ENCODE measurements at regions not wholly inside any gene's neighbourhood (a gene's known extent, or its start where the extent isn't known, plus 50 kb on each side); places are given as distances from the start of the nearest gene placed in this dataset.
"Not testable (repeated sequence)": the region's sequence is repeated elsewhere in the genome, so short reads cannot be mapped to it uniquely, and the experiment has no call there.

- ChIA-PET POLR2A (interaction anchor here (1.9 kb wide), 1 partner anchor 14 kb away, joined by 5 read pairs; no protein-coding TSS in a partner anchor), CTCF (interaction anchor here (0.8 kb wide), 1 partner anchor 16 kb away, joined by 3 read pairs; no protein-coding TSS in a partner anchor)
- TF ChIP-seq CTCF (IDR thresholded peaks at IDR 0.05; ENCODE audit: unreplicated experiment), result no peak
- intact Hi-C loops (cut with micrococcal nuclease), result no loop called here
- no peak overlapping the region for H3K27ac Mint-ChIP-seq (ENCODE audit: low read depth, unreplicated experiment)
- H3K4me3 Mint-ChIP-seq (ENCODE audit: unreplicated experiment), result no peak overlapping the region
- H3K27me3 Mint-ChIP-seq (ENCODE audit: insufficient read depth, unreplicated experiment), result no peaks in the 10 kb centered on the region
- DNase-seq (ENCODE audit: unreplicated experiment), result no peak
- H3K9me3 Mint-ChIP-seq (ENCODE audit: unreplicated experiment), result peaks cover 37% of the 10 kb centered on the region
- no peaks in the 10 kb centered on the region for H3K36me3 Mint-ChIP-seq (ENCODE audit: insufficient read depth, unreplicated experiment)
- no TSS peak for BruUV-seq (replicated peaks)
- no peaks in the 10 kb centered on the region for H3K4me1 Mint-ChIP-seq (ENCODE audit: insufficient read depth, unreplicated experiment)
Observed at GRCh38 chr2:122713800-122714199, 958.3 kb downstream of the TSN start.

- H3K27me3 Mint-ChIP-seq (ENCODE audit: insufficient read depth, unreplicated experiment); H3K9me3 Mint-ChIP-seq (ENCODE audit: unreplicated experiment); DNase-seq (ENCODE audit: unreplicated experiment); POLR2A ChIA-PET; H3K4me1 Mint-ChIP-seq (ENCODE audit: insufficient read depth, unreplicated experiment); CTCF ChIA-PET; H3K36me3 Mint-ChIP-seq (ENCODE audit: insufficient read depth, unreplicated experiment); H3K27ac Mint-ChIP-seq (ENCODE audit: low read depth, unreplicated experiment); H3K4me3 Mint-ChIP-seq (ENCODE audit: unreplicated experiment); BruUV-seq (replicated peaks); intact Hi-C loops (cut with micrococcal nuclease): not testable (repeated sequence)
Observed at GRCh38 chr2:122720822-122721221, 965.4 kb downstream of the TSN start.

- intact Hi-C loops (cut with micrococcal nuclease), result no loop called here
- CTCF ChIA-PET, result interaction anchor here (1.1 kb wide), 1 partner anchor 15 kb away, joined by 3 read pairs; no protein-coding TSS in a partner anchor
- TF ChIP-seq CTCF (IDR thresholded peaks at IDR 0.05; ENCODE audit: unreplicated experiment), result no peak
- Mint-ChIP-seq H3K27me3 (ENCODE audit: insufficient read depth, unreplicated experiment) (no peaks in the 10 kb centered on the region), H3K27ac (ENCODE audit: low read depth, unreplicated experiment) (peak overlapping the region; percentile 54), H3K9me3 (ENCODE audit: unreplicated experiment) (no peaks in the 10 kb centered on the region), H3K4me3 (ENCODE audit: unreplicated experiment) (no peak overlapping the region), H3K36me3 (ENCODE audit: insufficient read depth, unreplicated experiment) (no peaks in the 10 kb centered on the region), H3K4me1 (ENCODE audit: insufficient read depth, unreplicated experiment) (peaks cover 20% of the 10 kb centered on the region)
- no peak for DNase-seq (ENCODE audit: unreplicated experiment)
- no TSS peak for BruUV-seq (replicated peaks)
- POLR2A ChIA-PET, result no interaction called here
Observed at GRCh38 chr2:122734766-122735424, 979.4 kb downstream of the TSN start.

GRCh38 chr2:122736279-122736678 lies 980.8 kb downstream of the TSN start:
- BruUV-seq (replicated peaks), result no TSS peak
- Mint-ChIP-seq H3K4me3 (ENCODE audit: unreplicated experiment) (no peak overlapping the region), H3K4me1 (ENCODE audit: insufficient read depth, unreplicated experiment) (peaks cover 20% of the 10 kb centered on the region), H3K9me3 (ENCODE audit: unreplicated experiment) (no peaks in the 10 kb centered on the region), H3K36me3 (ENCODE audit: insufficient read depth, unreplicated experiment) (no peaks in the 10 kb centered on the region), H3K27ac (ENCODE audit: low read depth, unreplicated experiment) (no peak overlapping the region), H3K27me3 (ENCODE audit: insufficient read depth, unreplicated experiment) (no peaks in the 10 kb centered on the region)
- peak; percentile 57 for DNase-seq (ENCODE audit: unreplicated experiment)
- TF ChIP-seq CTCF (IDR thresholded peaks at IDR 0.05; ENCODE audit: unreplicated experiment), result no peak
- CTCF ChIA-PET, result interaction anchor here (1.1 kb wide), 1 partner anchor 13 kb away, joined by 3 read pairs; no protein-coding TSS in a partner anchor
- POLR2A ChIA-PET, result no interaction called here
- intact Hi-C loops (cut with micrococcal nuclease), result no loop called here
